ENCODE measurements at regions not wholly inside any gene's neighbourhood (a gene's known extent, or its start where the extent isn't known, plus 50 kb on each side); places are given as distances from the start of the nearest gene placed in this dataset.

- DNase-seq (ENCODE audit: low spot score), result no peak
These were observed 200.1 kb downstream of the MZT1 start for GRCh38 chr13:72527333-72527732.

GRCh38 chr13:72523593-72523992 lies 203.8 kb downstream of the MZT1 start:
- no peak for DNase-seq (ENCODE audit: low spot score)

- DNase-seq (ENCODE audit: low spot score), result no peak
These were observed 204.4 kb downstream of the MZT1 start for GRCh38 chr13:72523049-72523448.

- no peak for DNase-seq (ENCODE audit: low spot score)
These were observed 205.3 kb downstream of the MZT1 start for GRCh38 chr13:72521940-72522661.

- no peak for DNase-seq (ENCODE audit: low spot score)
These were observed 213.3 kb downstream of the MZT1 start for GRCh38 chr13:72514146-72514545.

- no peak for DNase-seq (ENCODE audit: low spot score)
These were observed 219.0 kb downstream of the MZT1 start for GRCh38 chr13:72508392-72508791.

- no peak for DNase-seq (ENCODE audit: low spot score)
These were observed 219.8 kb downstream of the MZT1 start for GRCh38 chr13:72507416-72508199.

GRCh38 chr13:72506706-72507105 lies 220.7 kb downstream of the MZT1 start:
- DNase-seq (ENCODE audit: low spot score), result no peak

- no peak for DNase-seq (ENCODE audit: low spot score)
These were observed 222.1 kb downstream of the MZT1 start for GRCh38 chr13:72505376-72505775.

- DNase-seq (ENCODE audit: low spot score), result no peak
These were observed 223.1 kb downstream of the MZT1 start for GRCh38 chr13:72504131-72504841.

- no peak for DNase-seq (ENCODE audit: low spot score)
These were observed 226.6 kb downstream of the MZT1 start for GRCh38 chr13:72500851-72501250.

- DNase-seq (ENCODE audit: low spot score), result no peak
These were observed 231.7 kb downstream of the MZT1 start for GRCh38 chr13:72495681-72496080.

GRCh38 chr13:72489751-72490150 lies 237.7 kb downstream of the MZT1 start:
- DNase-seq (ENCODE audit: low spot score), result no peak

GRCh38 chr13:72473321-72473720 lies 254.1 kb downstream of the MZT1 start:
- no peak for DNase-seq (ENCODE audit: low spot score)

GRCh38 chr13:72469906-72470305 lies 257.5 kb downstream of the MZT1 start:
- DNase-seq (ENCODE audit: low spot score), result no peak

GRCh38 chr13:72463561-72463960 lies 263.9 kb downstream of the MZT1 start:
- DNase-seq (ENCODE audit: low spot score), result peak; percentile 11

- DNase-seq (ENCODE audit: low spot score), result no peak
These were observed 264.7 kb downstream of the MZT1 start for GRCh38 chr13:72462726-72463125.

- no peak for DNase-seq (ENCODE audit: low spot score)
These were observed 265.3 kb downstream of the MZT1 start for GRCh38 chr13:72462166-72462565.

GRCh38 chr13:72458701-72459100 lies 268.7 kb downstream of the MZT1 start:
- DNase-seq (ENCODE audit: low spot score), result no peak

GRCh38 chr13:72457151-72457550 lies 270.3 kb downstream of the MZT1 start:
- no peak for DNase-seq (ENCODE audit: low spot score)

- DNase-seq (ENCODE audit: low spot score), result no peak
These were observed 270.9 kb downstream of the MZT1 start for GRCh38 chr13:72456486-72456885.

GRCh38 chr13:72453161-72453560 lies 274.3 kb downstream of the MZT1 start:
- DNase-seq (ENCODE audit: low spot score), result no peak

- DNase-seq (ENCODE audit: low spot score), result no peak
These were observed 279.3 kb downstream of the MZT1 start for GRCh38 chr13:72448082-72448481.
